ENCODE measurements at regions not wholly inside any gene's neighbourhood (a gene's known extent, or its start where the extent isn't known, plus 50 kb on each side); places are given as distances from the start of the nearest gene placed in this dataset.

GRCh38 chr14:54220704-54221431 lies 175.9 kb upstream of the CDKN3 start:
- no peaks in the 10 kb centered on the region for H3K36me3 Mint-ChIP-seq
- peaks cover 55% of the 10 kb centered on the region in 2 donors for H3K27me3 ChIP-seq (ENCODE audit: control insufficient read depth in 2 of 2, insufficient read depth in 2 of 2, low read length in 2 of 2)

DNA sequence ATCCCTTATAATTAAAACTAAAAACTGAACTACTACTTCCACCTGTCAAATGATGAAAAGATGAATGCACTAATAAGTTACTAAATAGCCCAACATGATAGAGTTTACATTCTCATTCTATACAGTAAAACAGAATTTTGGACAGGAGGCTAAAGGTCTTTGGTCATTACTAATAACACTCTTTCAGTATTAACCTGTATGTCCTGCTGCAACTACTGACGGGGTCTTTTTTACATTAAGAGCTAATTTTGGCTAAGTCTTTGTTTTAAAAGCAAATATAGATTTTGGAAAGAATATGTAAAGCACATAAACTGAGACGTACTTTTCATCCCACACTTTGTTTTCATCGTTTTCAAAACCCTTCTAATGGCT lies 175.4 kb upstream of the CDKN3 start:
- H3K9ac ChIP-seq (ENCODE audit: insufficient read depth, low read length, poor library complexity, severe bottlenecking): no peak overlapping the region
- no CpG with 5 or more reads among the region's 3 CpGs for WGBS (ENCODE audit: insufficient coverage)
- no peak overlapping the region for H2AFZ ChIP-seq (ENCODE audit: insufficient read depth, low read depth, low read length, poor library complexity, severe bottlenecking)
- H3K27ac Mint-ChIP-seq: no peak overlapping the region
- DNase-seq: no peak
- no peaks in the 10 kb centered on the region for H3K36me3 Mint-ChIP-seq
- TF ChIP-seq, protein P1, sequence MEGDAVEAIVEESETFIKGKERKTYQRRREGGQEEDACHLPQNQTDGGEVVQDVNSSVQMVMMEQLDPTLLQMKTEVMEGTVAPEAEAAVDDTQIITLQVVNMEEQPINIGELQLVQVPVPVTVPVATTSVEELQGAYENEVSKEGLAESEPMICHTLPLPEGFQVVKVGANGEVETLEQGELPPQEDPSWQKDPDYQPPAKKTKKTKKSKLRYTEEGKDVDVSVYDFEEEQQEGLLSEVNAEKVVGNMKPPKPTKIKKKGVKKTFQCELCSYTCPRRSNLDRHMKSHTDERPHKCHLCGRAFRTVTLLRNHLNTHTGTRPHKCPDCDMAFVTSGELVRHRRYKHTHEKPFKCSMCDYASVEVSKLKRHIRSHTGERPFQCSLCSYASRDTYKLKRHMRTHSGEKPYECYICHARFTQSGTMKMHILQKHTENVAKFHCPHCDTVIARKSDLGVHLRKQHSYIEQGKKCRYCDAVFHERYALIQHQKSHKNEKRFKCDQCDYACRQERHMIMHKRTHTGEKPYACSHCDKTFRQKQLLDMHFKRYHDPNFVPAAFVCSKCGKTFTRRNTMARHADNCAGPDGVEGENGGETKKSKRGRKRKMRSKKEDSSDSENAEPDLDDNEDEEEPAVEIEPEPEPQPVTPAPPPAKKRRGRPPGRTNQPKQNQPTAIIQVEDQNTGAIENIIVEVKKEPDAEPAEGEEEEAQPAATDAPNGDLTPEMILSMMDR (IDR thresholded peaks at IDR 0.05): no peak
- H3K79me2 ChIP-seq (ENCODE audit: insufficient read depth, low read length): no peaks in the 10 kb centered on the region
- peaks cover 48 to 59% (median 53%) of the 10 kb centered on the region in 3 donors for H3K27me3 Mint-ChIP-seq (ENCODE audit: low read depth in 3 of 3)
- peaks cover 0 to 12% (median 7%) of the 10 kb centered on the region in 7 donors for H3K9me3 Mint-ChIP-seq
- no peak overlapping the region for H3K4me2 ChIP-seq (replicated peaks; ENCODE audit: extremely low read depth, low read length, poor library complexity, severe bottlenecking)
- peaks cover 3% of the 10 kb centered on the region for H3K4me1 Mint-ChIP-seq
- peaks cover 55% of the 10 kb centered on the region in 2 donors for H3K27me3 ChIP-seq (ENCODE audit: control insufficient read depth in 2 of 2, insufficient read depth in 2 of 2, low read length in 2 of 2)
- no peaks in the 10 kb centered on the region for H3K36me3 ChIP-seq (replicated peaks in 1 of 2; ENCODE audit: control insufficient read depth in 1 of 2, insufficient read depth in 2 of 2, low read length in 2 of 2)
- no peak overlapping the region for H3K4me3 ChIP-seq (replicated peaks in 1 of 3; ENCODE audit: low read depth in 2 of 3, low read length in 3 of 3)
- no peaks in the 10 kb centered on the region for H3K4me1 ChIP-seq (ENCODE audit: control insufficient read depth in 1 of 2, insufficient read depth in 2 of 2, low read length in 2 of 2)
- H3K9me3 ChIP-seq (replicated peaks in 1 of 2; ENCODE audit: control insufficient read depth in 1 of 2, insufficient read depth in 1 of 2, low read length in 2 of 2): peaks cover 0 to 24% of the 10 kb centered on the region in 2 donors
- intact Hi-C loops (cut with micrococcal nuclease): no loop called here
- H4K20me1 ChIP-seq (ENCODE audit: insufficient read depth, low read length): no peaks in the 10 kb centered on the region
- H3K4me3 Mint-ChIP-seq: peak overlapping the region in 1 of 2 donors; percentile 7
- no peak overlapping the region for H3K27ac ChIP-seq (ENCODE audit: low read depth in 1 of 2, low read length in 2 of 2)

More at GRCh38 chr14:54220704-54221431, 175.9 kb upstream of the CDKN3 start:
- DNase-seq: no peak
- peaks cover 0 to 24% of the 10 kb centered on the region in 2 donors for H3K9me3 ChIP-seq (replicated peaks in 1 of 2; ENCODE audit: control insufficient read depth in 1 of 2, insufficient read depth in 1 of 2, low read length in 2 of 2)
- H3K4me3 ChIP-seq (replicated peaks in 1 of 3; ENCODE audit: low read depth in 2 of 3, low read length in 3 of 3): no peak overlapping the region
- H3K27ac ChIP-seq (ENCODE audit: low read depth in 1 of 2, low read length in 2 of 2): no peak overlapping the region
- WGBS (ENCODE audit: insufficient coverage): no CpG with 5 or more reads among the region's 5 CpGs
- Mint-ChIP-seq H3K9me3 (peaks cover 0 to 12% (median 7%) of the 10 kb centered on the region in 7 donors), H3K4me3 (peak overlapping the region in 1 of 2 donors; percentile 78), H3K27ac (no peak overlapping the region), H3K27me3 (ENCODE audit: low read depth in 3 of 3) (peaks cover 48 to 62% (median 53%) of the 10 kb centered on the region in 3 donors), H3K4me1 (peaks cover 3% of the 10 kb centered on the region)
- no peaks in the 10 kb centered on the region for H3K36me3 ChIP-seq (replicated peaks in 1 of 2; ENCODE audit: control insufficient read depth in 1 of 2, insufficient read depth in 2 of 2, low read length in 2 of 2)
- intact Hi-C loops (cut with micrococcal nuclease): no loop called here
- H3K4me2 ChIP-seq (replicated peaks; ENCODE audit: extremely low read depth, low read length, poor library complexity, severe bottlenecking): no peak overlapping the region
- TF ChIP-seq, protein P1 (IDR thresholded peaks at IDR 0.05): no peak
- H4K20me1 ChIP-seq (ENCODE audit: insufficient read depth, low read length): no peaks in the 10 kb centered on the region
- H2AFZ ChIP-seq (ENCODE audit: insufficient read depth, low read depth, low read length, poor library complexity, severe bottlenecking): no peak overlapping the region
- no peaks in the 10 kb centered on the region for H3K79me2 ChIP-seq (ENCODE audit: insufficient read depth, low read length)
- no peak overlapping the region for H3K9ac ChIP-seq (ENCODE audit: insufficient read depth, low read length, poor library complexity, severe bottlenecking)
- no peaks in the 10 kb centered on the region for H3K4me1 ChIP-seq (ENCODE audit: control insufficient read depth in 1 of 2, insufficient read depth in 2 of 2, low read length in 2 of 2)

Measured in CD14-positive monocyte (primary cell).